ENCODE measurements at regions not wholly inside any gene's neighbourhood (a gene's known extent, or its start where the extent isn't known, plus 50 kb on each side); places are given as distances from the start of the nearest gene placed in this dataset.

DNA sequence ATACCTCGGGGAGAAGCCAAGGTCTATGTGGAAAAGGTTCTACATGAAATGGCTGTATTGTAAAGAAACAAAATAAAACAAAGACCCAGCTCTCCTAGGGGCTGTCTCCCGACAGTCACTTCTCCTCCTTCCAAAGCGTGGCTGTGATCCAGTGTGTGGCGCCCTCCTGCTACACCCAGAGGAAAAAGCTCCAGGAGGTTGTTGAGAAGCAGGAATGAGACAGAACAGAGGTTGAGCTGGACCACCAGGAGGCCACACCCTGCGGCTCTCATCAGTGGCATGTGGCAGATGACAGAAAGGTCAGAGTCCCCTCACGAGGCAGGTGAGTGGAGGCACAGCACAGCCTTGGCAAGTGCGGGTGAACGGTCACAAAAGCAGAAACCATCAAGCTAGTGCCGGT, 236.0 kb downstream of the TBXT start:
- TF ChIP-seq, protein P1, sequence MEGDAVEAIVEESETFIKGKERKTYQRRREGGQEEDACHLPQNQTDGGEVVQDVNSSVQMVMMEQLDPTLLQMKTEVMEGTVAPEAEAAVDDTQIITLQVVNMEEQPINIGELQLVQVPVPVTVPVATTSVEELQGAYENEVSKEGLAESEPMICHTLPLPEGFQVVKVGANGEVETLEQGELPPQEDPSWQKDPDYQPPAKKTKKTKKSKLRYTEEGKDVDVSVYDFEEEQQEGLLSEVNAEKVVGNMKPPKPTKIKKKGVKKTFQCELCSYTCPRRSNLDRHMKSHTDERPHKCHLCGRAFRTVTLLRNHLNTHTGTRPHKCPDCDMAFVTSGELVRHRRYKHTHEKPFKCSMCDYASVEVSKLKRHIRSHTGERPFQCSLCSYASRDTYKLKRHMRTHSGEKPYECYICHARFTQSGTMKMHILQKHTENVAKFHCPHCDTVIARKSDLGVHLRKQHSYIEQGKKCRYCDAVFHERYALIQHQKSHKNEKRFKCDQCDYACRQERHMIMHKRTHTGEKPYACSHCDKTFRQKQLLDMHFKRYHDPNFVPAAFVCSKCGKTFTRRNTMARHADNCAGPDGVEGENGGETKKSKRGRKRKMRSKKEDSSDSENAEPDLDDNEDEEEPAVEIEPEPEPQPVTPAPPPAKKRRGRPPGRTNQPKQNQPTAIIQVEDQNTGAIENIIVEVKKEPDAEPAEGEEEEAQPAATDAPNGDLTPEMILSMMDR (conservative IDR thresholded peaks at IDR 0.05; ENCODE audit: low read depth, low read length) = no peak
- TF ChIP-seq EZH2 (IDR thresholded peaks at IDR 0.05; ENCODE audit: low read length, unreplicated experiment) (no peak), EZH2phosphoT487 (IDR thresholded peaks at IDR 0.05; ENCODE audit: borderline replicate concordance, low read length) (no peak)
- H3F3A ChIP-seq (ENCODE audit: low read length, unreplicated experiment) = no peaks in the 10 kb centered on the region
- 0 out of 2 replicates have a peak, but pooled peaks cover 7% of the 10 kb centered on the region for H3K27me3 ChIP-seq (ENCODE audit: low read length)
- no peak for DNase-seq
- H3K9ac ChIP-seq (ENCODE audit: low read length) = no peak overlapping the region
- H2AFZ ChIP-seq (ENCODE audit: low read length) = no peak overlapping the region
- ChIA-PET POLR2A (ENCODE audit: unreplicated experiment) (no interaction called here), CTCF (no interaction called here)
- intact Hi-C loops (cut with micrococcal nuclease) = no loop called here
- H4K20me1 ChIP-seq (ENCODE audit: low read length) = no peaks in the 10 kb centered on the region
- BruUV-seq (replicated peaks) = no TSS peak
- no peaks in the 10 kb centered on the region for H3K36me3 ChIP-seq (ENCODE audit: low read depth, low read length)
- no peak for ATAC-seq
- no peaks in the 10 kb centered on the region for H3K9me3 ChIP-seq (ENCODE audit: low read length)
- no peaks in the 10 kb centered on the region for H3K79me2 ChIP-seq (ENCODE audit: low read length)
- no peak overlapping the region for H3K4me2 ChIP-seq (ENCODE audit: low read length)
- no peaks in the 10 kb centered on the region for H3K9me2 ChIP-seq (replicated peaks; ENCODE audit: low read length)
- H3K4me3 ChIP-seq (ENCODE audit: low read length) = no peak overlapping the region
- H3K4me1 ChIP-seq (ENCODE audit: insufficient read depth, low read length) = no peaks in the 10 kb centered on the region
- no peak overlapping the region for H3K27ac ChIP-seq (ENCODE audit: low read length)

DNA sequence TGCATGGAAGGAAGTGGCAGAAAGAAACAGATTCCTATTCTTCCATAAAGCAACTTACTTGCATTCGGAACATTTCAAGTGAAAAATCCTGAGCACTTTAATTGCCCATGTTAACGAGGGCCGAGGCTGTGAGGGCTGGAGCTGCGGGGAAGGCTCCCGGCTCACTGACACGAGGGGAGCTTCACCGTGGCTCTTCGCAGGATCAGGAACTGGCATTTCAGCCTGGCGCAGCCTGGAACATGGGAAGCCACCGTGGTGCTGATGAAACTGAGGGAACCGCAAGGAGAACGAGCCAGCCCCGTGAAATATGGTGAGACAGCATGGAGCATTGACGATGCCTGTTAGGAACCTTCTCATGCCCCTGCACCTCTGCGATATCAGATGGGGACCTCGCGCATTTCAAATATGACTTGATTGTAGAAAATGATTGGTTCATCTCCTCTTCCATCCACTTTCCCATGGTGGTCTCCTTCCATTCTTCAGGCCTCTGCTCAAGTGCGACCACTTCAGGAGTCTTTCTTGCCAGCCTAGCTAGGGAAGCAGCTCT, 236.9 kb downstream of the TBXT start:
- Histone ChIP-seq H3K27ac (ENCODE audit: low read length) (no peak overlapping the region), H3K27me3 (ENCODE audit: low read length) (0 out of 2 replicates have a peak, but pooled peaks cover 7% of the 10 kb centered on the region), H3K9ac (ENCODE audit: low read length) (no peak overlapping the region), H3K4me1 (ENCODE audit: insufficient read depth, low read length) (no peaks in the 10 kb centered on the region), H3K4me3 (ENCODE audit: low read length) (no peak overlapping the region), H4K20me1 (ENCODE audit: low read length) (no peaks in the 10 kb centered on the region), H3K9me2 (replicated peaks; ENCODE audit: low read length) (no peaks in the 10 kb centered on the region), H2AFZ (ENCODE audit: low read length) (no peak overlapping the region), H3K9me3 (ENCODE audit: low read length) (no peaks in the 10 kb centered on the region), H3F3A (ENCODE audit: low read length, unreplicated experiment) (no peaks in the 10 kb centered on the region), H3K79me2 (ENCODE audit: low read length) (no peaks in the 10 kb centered on the region), H3K4me2 (ENCODE audit: low read length) (no peak overlapping the region), H3K36me3 (ENCODE audit: low read depth, low read length) (no peaks in the 10 kb centered on the region)
- intact Hi-C loops (cut with micrococcal nuclease) = no loop called here
- no peak for DNase-seq
- ChIA-PET CTCF (no interaction called here), POLR2A (ENCODE audit: unreplicated experiment) (no interaction called here)
- no peak for ATAC-seq
- TF ChIP-seq, protein P1 (conservative IDR thresholded peaks at IDR 0.05; ENCODE audit: low read depth, low read length) = no peak
- TF ChIP-seq EZH2 (IDR thresholded peaks at IDR 0.05; ENCODE audit: low read length, unreplicated experiment) (no peak), EZH2phosphoT487 (IDR thresholded peaks at IDR 0.05; ENCODE audit: borderline replicate concordance, low read length) (no peak)
- BruUV-seq (replicated peaks) = no TSS peak

DNA sequence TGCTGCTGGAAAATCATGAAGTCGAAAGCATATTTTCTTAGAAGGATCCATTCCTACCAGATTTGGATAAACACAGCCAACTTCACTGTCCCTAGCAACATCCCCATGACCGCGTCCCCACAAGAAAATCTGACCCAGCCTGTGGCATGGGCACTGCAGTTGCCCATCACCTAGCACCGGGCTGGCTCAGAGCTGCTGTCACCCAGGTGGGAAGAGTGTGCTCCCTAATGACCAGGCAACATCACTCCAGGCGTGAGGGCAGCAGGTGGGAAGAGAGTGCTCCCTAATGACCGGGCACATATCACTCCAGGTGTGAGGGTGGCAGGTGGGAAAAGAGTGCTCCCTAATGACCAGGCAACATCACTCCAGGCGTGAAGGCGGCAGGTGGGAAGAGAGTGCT, 238.0 kb downstream of the TBXT start:
- Histone ChIP-seq H4K20me1 (ENCODE audit: low read length) (no peaks in the 10 kb centered on the region), H3K27ac (ENCODE audit: low read length) (no peak overlapping the region), H3K36me3 (ENCODE audit: low read depth, low read length) (no peaks in the 10 kb centered on the region), H3K9me3 (ENCODE audit: low read length) (no peaks in the 10 kb centered on the region), H3K4me1 (ENCODE audit: insufficient read depth, low read length) (no peaks in the 10 kb centered on the region), H3K79me2 (ENCODE audit: low read length) (no peaks in the 10 kb centered on the region), H2AFZ (ENCODE audit: low read length) (no peak overlapping the region), H3F3A (ENCODE audit: low read length, unreplicated experiment) (no peaks in the 10 kb centered on the region), H3K9me2 (replicated peaks; ENCODE audit: low read length) (no peaks in the 10 kb centered on the region), H3K4me3 (ENCODE audit: low read length) (no peak overlapping the region), H3K27me3 (ENCODE audit: low read length) (0 out of 2 replicates have a peak, but pooled peaks cover 7% of the 10 kb centered on the region), H3K4me2 (ENCODE audit: low read length) (no peak overlapping the region), H3K9ac (ENCODE audit: low read length) (no peak overlapping the region)
- DNase-seq (no peak), ATAC-seq (no peak)
- ChIA-PET POLR2A (ENCODE audit: unreplicated experiment) (no interaction called here), CTCF (no interaction called here)
- no peak for TF ChIP-seq EZH2phosphoT487 (IDR thresholded peaks at IDR 0.05; ENCODE audit: borderline replicate concordance, low read length)
- no peak for TF ChIP-seq EZH2 (IDR thresholded peaks at IDR 0.05; ENCODE audit: low read length, unreplicated experiment)
- TF ChIP-seq, protein P1 (conservative IDR thresholded peaks at IDR 0.05; ENCODE audit: low read depth, low read length) = no peak
- intact Hi-C loops (cut with micrococcal nuclease) = no loop called here
- no TSS peak for BruUV-seq (replicated peaks)
